ENCODE measurements at regions not wholly inside any gene's neighbourhood (a gene's known extent, or its start where the extent isn't known, plus 50 kb on each side); places are given as distances from the start of the nearest gene placed in this dataset.
A peak's percentile ranks its signal among the peaks of the same experiment; 100 is the strongest.

GRCh38 chrX:87728024-87728423 is 210.4 kb downstream of the KLHL4 start (continued):
- TF ChIP-seq, protein P1, sequence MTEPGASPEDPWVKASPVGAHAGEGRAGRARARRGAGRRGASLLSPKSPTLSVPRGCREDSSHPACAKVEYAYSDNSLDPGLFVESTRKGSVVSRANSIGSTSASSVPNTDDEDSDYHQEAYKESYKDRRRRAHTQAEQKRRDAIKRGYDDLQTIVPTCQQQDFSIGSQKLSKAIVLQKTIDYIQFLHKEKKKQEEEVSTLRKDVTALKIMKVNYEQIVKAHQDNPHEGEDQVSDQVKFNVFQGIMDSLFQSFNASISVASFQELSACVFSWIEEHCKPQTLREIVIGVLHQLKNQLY (CRISPR knock-in tag; IDR thresholded peaks at IDR 0.05) = no peak
- TF ChIP-seq ELF4 (CRISPR knock-in tag; IDR thresholded peaks at IDR 0.05; ENCODE audit: low read depth) (no peak), MAX (CRISPR knock-in tag; IDR thresholded peaks at IDR 0.05) (no peak), ZNF423 (CRISPR knock-in tag; IDR thresholded peaks at IDR 0.05) (no peak), IRF1 (CRISPR knock-in tag; IDR thresholded peaks at IDR 0.05) (no peak)

DNA sequence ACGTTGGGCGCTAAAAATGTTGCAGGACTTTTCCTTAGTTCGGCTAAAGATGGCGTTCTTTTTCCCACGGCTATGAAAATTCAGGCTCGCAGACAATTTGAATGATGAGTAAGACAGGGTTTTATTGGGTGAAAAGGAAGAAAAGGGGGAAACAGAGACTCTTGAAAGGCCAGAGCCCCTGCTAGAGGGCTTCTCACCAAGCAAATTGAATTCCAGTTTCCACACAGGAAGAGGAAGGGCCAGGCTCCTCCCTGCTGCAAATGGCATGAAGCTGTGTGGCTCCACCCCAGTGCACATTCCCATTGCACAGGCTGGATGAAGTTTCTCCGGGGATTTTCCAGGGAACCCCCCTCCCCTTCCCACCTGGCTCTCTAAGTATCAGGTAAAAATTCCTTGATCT is 210.9 kb downstream of the KLHL4 start:
- Mint-ChIP-seq H3K9me3 (peaks cover 16% of the 10 kb centered on the region), H3K27me3 (ENCODE audit: low read depth) (no peaks in the 10 kb centered on the region), H3K4me3 (peak overlapping the region; percentile 24; the same call in 1 of the 2 replicates), H3K27ac (no peak overlapping the region), H3K36me3 (peaks cover 15% of the 10 kb centered on the region; the same call in 1 of the 2 replicates), H3K4me1 (peaks cover 7% of the 10 kb centered on the region)
- POLR2A ChIA-PET = interaction anchor here (0.7 kb wide), 1 partner anchor 1124 kb away, joined by 6 read pairs; no protein-coding TSS in a partner anchor
- ATAC-seq (no peak), DNase-seq (ENCODE audit: low spot score) (no peak)
- CTCF ChIA-PET = no interaction called here
- TF ChIP-seq JUN (CRISPR knock-in tag; IDR thresholded peaks at IDR 0.05) (no peak), TEAD4 (CRISPR knock-in tag; IDR thresholded peaks at IDR 0.05) (no peak), NR1H2 (CRISPR knock-in tag; IDR thresholded peaks at IDR 0.05) (no peak), MXD4 (CRISPR knock-in tag; IDR thresholded peaks at IDR 0.05; ENCODE audit: borderline replicate concordance) (no peak)

DNA sequence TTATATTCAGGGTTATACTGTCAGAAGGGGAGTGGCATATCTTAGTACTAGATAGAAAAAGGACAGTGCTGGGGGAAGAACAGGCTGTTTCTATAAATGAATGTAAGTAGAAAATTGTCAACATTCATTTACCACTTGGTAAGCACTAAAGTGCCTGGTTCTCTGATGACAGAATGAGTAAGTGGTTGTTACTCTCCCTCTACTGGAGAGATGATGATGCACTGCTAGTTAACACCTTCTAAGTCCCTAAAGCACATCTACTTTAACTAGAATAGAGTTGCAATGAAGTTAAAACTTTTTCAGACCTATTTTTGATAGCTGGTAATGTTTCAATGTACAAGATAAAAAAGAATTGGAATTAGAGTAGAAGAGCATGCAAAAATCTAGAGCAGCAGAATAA is 214.5 kb downstream of the KLHL4 start:
- H3K9me3 Mint-ChIP-seq = 0 out of 2 replicates have a peak, but pooled peaks cover 8% of the 10 kb centered on the region
- POLR2A ChIA-PET = no interaction called here
- H3K36me3 Mint-ChIP-seq = peaks cover 3% of the 10 kb centered on the region; the same call in 1 of the 2 replicates
- no peaks in the 10 kb centered on the region for H3K27me3 Mint-ChIP-seq (ENCODE audit: low read depth)
- no peak overlapping the region for H3K4me3 Mint-ChIP-seq
- no peak for TF ChIP-seq CDX4 (CRISPR knock-in tag; IDR thresholded peaks at IDR 0.05; ENCODE audit: borderline replicate concordance)
- no peak for TF ChIP-seq ELF4 (CRISPR knock-in tag; IDR thresholded peaks at IDR 0.05; ENCODE audit: low read depth)
- TF ChIP-seq NFATC4 (CRISPR knock-in tag; IDR thresholded peaks at IDR 0.05) = no peak
- TF ChIP-seq SMAD4 (CRISPR knock-in tag; IDR thresholded peaks at IDR 0.05) = no peak
- TF ChIP-seq PRRX2 (CRISPR knock-in tag; IDR thresholded peaks at IDR 0.05) = no peak
- TF ChIP-seq CREM (CRISPR knock-in tag; IDR thresholded peaks at IDR 0.05) = no peak
- TF ChIP-seq HMGXB4 (CRISPR knock-in tag; IDR thresholded peaks at IDR 0.05) = no peak
- no peak for TF ChIP-seq FOXP1 (CRISPR knock-in tag; IDR thresholded peaks at IDR 0.05; ENCODE audit: borderline replicate concordance)
- no peak for TF ChIP-seq EMX1 (CRISPR knock-in tag; IDR thresholded peaks at IDR 0.05)
- TF ChIP-seq NR3C1 (CRISPR knock-in tag; conservative IDR thresholded peaks at IDR 0.05; ENCODE audit: low read depth) = no peak
- TF ChIP-seq FOXK1 (CRISPR knock-in tag; IDR thresholded peaks at IDR 0.05) = no peak
- no peak for TF ChIP-seq RORB (CRISPR knock-in tag; IDR thresholded peaks at IDR 0.05)
- TF ChIP-seq TCF7 (CRISPR knock-in tag; IDR thresholded peaks at IDR 0.05; ENCODE audit: low read depth) = no peak
- TF ChIP-seq ZBTB21 (CRISPR knock-in tag; IDR thresholded peaks at IDR 0.05; ENCODE audit: borderline replicate concordance) = no peak
- no peak for TF ChIP-seq ZNF532 (CRISPR knock-in tag; IDR thresholded peaks at IDR 0.05; ENCODE audit: borderline replicate concordance)
- TF ChIP-seq ZNF263 (CRISPR knock-in tag; IDR thresholded peaks at IDR 0.05; ENCODE audit: low read depth) = no peak
- TF ChIP-seq ATF3 (CRISPR knock-in tag; conservative IDR thresholded peaks at IDR 0.05) = no peak
- TF ChIP-seq GRHL2 (CRISPR knock-in tag; IDR thresholded peaks at IDR 0.05; ENCODE audit: insufficient replicate concordance, severe bottlenecking) = no peak
- DNase-seq (ENCODE audit: low spot score) (no peak), ATAC-seq (peak; percentile 67)
- H3K27ac Mint-ChIP-seq = no peak overlapping the region
- CTCF ChIA-PET = no interaction called here
- H3K4me1 Mint-ChIP-seq = peaks cover 7% of the 10 kb centered on the region

All from WTC11 (cell line).